Suprapubic skin (tissue), 4 donors: ENCODE measurements at regions not wholly inside any gene's neighbourhood (a gene's known extent, or its start where the extent isn't known, plus 50 kb on each side); places are given as distances from the start of the nearest gene placed in this dataset.

Experiments
- DNase-seq, 2 donors: peaks; one replicate each; pipeline ENCODE4 v3.0.0-alpha.2; 2019; ENCODE audit warnings: low spot score in 2 of 2
- H3K27ac ChIP-seq: fragments of 200-600 bp; sonication (generic); one replicate; pipeline ENCODE4 v1.5.1; 2019
- H3K27me3 ChIP-seq: fragments of 200-600 bp; sonication (generic); one replicate; pipeline ENCODE4 v1.5.1; 2019
- H3K36me3 ChIP-seq: fragments of 200-600 bp; sonication (generic); one replicate; pipeline ENCODE4 v1.5.1; 2019
- H3K4me1 ChIP-seq: fragments of 200-600 bp; sonication (generic); one replicate; pipeline ENCODE4 v1.5.1; 2019
- H3K4me3 ChIP-seq: fragments of 200-600 bp; sonication (generic); one replicate; pipeline ENCODE4 v1.5.1; 2019; ENCODE audit warnings: mild to moderate bottlenecking
- H3K9me3 ChIP-seq: fragments of 200-600 bp; sonication (generic); one replicate; pipeline ENCODE4 v1.5.1; 2019
- EP300 ChIP-seq: sonication (generic); formaldehyde crosslinking; IDR thresholded peaks from one replicate; pipeline ENCODE4 v1.6.1; 2017; ENCODE audit warnings: antibody characterized with exemption
- POLR2A ChIP-seq, 2 donors: fragments of 450-650 bp; IDR thresholded peaks; one replicate each; pipeline ENCODE4 v1.6.1; 2017; ENCODE audit warnings: antibody characterized with exemption in 2 of 2, mild to moderate bottlenecking in 2 of 2, moderate library complexity in 2 of 2
- POLR2AphosphoS5 ChIP-seq, 3 donors: sonication (generic); formaldehyde crosslinking; IDR thresholded peaks; one replicate each; pipeline ENCODE4 v1.6.1; 2017; ENCODE audit warnings: antibody characterized with exemption in 3 of 3
- WGBS: methylation state at CpG from one replicate; pipeline ENCODE4 v1.1.5; 2018; 5-methylcytosine and 5-hydroxymethylcytosine counted together
- TF ChIP-seq, protein P1 (sequence below), 2 donors: fragments of 200-600 bp in 1 of 2; fragments of 450-650 bp in 1 of 2; sonication (generic) in 1 of 2; IDR thresholded peaks; one replicate each; pipeline ENCODE4 v1.5.1; 2016 to 2019; ENCODE audit warnings: antibody characterized with exemption in 2 of 2, mild to moderate bottlenecking in 1 of 2, moderate library complexity in 1 of 2

DNA sequence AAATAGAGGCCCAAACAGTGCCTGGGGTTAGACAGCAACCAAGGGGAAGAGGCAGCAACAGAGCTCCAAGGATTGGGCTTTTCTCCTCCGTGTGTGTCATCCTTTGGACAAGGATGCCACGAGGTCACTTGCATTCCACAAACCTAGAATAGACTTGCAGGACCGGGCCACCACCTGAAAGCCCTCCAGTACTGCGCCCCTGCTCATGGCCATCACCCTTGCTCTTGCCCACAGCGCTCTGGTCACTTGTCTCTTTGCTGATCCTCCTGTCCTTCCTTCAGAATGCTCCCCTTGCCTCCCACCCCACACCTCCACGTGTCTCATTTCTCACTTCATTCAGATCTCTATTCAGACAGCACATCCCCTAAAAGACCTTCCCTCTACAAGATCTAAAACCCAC lies 247.4 kb downstream of the MATN1 start:
- TF ChIP-seq, protein P1, sequence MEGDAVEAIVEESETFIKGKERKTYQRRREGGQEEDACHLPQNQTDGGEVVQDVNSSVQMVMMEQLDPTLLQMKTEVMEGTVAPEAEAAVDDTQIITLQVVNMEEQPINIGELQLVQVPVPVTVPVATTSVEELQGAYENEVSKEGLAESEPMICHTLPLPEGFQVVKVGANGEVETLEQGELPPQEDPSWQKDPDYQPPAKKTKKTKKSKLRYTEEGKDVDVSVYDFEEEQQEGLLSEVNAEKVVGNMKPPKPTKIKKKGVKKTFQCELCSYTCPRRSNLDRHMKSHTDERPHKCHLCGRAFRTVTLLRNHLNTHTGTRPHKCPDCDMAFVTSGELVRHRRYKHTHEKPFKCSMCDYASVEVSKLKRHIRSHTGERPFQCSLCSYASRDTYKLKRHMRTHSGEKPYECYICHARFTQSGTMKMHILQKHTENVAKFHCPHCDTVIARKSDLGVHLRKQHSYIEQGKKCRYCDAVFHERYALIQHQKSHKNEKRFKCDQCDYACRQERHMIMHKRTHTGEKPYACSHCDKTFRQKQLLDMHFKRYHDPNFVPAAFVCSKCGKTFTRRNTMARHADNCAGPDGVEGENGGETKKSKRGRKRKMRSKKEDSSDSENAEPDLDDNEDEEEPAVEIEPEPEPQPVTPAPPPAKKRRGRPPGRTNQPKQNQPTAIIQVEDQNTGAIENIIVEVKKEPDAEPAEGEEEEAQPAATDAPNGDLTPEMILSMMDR (IDR thresholded peaks at IDR 0.05), result no peak
- TF ChIP-seq POLR2A (IDR thresholded peaks at IDR 0.05) (no peak), EP300 (no peak), POLR2AphosphoS5 (IDR thresholded peaks at IDR 0.05) (no peak)
- no peaks in the 10 kb centered on the region for H3K4me1 ChIP-seq
- peaks cover 6% of the 10 kb centered on the region for H3K27me3 ChIP-seq
- DNase-seq, result peak in 1 of 2 donors; percentile 33
- peaks cover 2% of the 10 kb centered on the region for H3K9me3 ChIP-seq
- 66% methylated on average over 6 of the region's 6 CpGs for WGBS
- no peaks in the 10 kb centered on the region for H3K36me3 ChIP-seq
- H3K4me3 ChIP-seq, result no peak overlapping the region
- H3K27ac ChIP-seq, result no peak overlapping the region

DNA sequence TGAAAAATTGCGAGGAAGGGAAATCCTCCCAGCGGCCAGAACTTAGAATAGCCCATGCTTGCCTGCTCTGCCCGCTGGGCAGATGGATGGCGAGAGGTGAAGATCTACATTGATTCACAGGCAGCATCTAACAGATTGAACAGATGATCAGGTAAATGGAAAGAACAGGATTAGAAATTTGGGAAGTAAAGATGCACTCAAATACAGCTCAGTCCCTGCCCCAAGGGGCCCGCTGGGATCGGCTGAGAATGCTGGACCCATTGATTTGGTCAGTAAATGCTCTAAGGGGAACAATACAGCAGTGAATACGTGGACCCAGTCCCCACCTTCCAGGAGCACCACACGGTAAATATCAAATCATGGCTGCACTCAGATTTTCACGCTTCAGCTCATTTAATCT lies 248.2 kb downstream of the MATN1 start:
- Histone ChIP-seq H3K27me3 (peaks cover 4% of the 10 kb centered on the region), H3K9me3 (no peaks in the 10 kb centered on the region), H3K4me1 (no peaks in the 10 kb centered on the region), H3K4me3 (no peak overlapping the region), H3K27ac (no peak overlapping the region), H3K36me3 (no peaks in the 10 kb centered on the region)
- peak in 1 of 2 donors; percentile 20 for DNase-seq
- WGBS, result 91% methylated on average over 9 of the region's 9 CpGs
- no peak for TF ChIP-seq POLR2A (IDR thresholded peaks at IDR 0.05)
- no peak for TF ChIP-seq POLR2AphosphoS5 (IDR thresholded peaks at IDR 0.05)
- no peak for TF ChIP-seq EP300
- TF ChIP-seq, protein P1 (IDR thresholded peaks at IDR 0.05), result no peak

DNA sequence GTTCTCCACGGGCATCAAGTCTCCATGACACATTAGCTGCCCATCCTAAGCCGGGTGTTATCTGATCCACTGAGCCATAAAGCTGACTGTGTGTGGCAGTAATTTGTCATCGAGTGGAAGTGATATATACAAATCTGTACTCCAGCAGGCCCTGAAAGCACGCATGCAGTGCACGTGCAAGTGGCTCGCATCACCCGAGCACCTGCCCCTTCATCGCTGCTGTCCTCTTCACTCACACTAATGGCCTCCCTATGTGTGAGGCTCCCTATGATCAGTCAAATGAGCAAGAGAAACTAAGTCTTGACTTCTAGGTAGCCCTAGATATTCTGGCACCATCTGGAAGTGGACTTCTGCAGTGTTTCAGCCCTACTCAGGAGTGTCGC lies 248.6 kb downstream of the MATN1 start:
- no peak overlapping the region for H3K4me3 ChIP-seq
- H3K4me1 ChIP-seq, result no peaks in the 10 kb centered on the region
- H3K36me3 ChIP-seq, result no peaks in the 10 kb centered on the region
- H3K27ac ChIP-seq, result no peak overlapping the region
- no peaks in the 10 kb centered on the region for H3K9me3 ChIP-seq
- TF ChIP-seq, protein P1 (IDR thresholded peaks at IDR 0.05), result no peak
- TF ChIP-seq POLR2AphosphoS5 (IDR thresholded peaks at IDR 0.05), result no peak
- TF ChIP-seq EP300, result no peak
- peaks cover under 1% of the 10 kb centered on the region for H3K27me3 ChIP-seq
- WGBS, result 95% methylated on average over 2 of the region's 9 CpGs
- DNase-seq, result peak; percentile 11 to 29

DNA sequence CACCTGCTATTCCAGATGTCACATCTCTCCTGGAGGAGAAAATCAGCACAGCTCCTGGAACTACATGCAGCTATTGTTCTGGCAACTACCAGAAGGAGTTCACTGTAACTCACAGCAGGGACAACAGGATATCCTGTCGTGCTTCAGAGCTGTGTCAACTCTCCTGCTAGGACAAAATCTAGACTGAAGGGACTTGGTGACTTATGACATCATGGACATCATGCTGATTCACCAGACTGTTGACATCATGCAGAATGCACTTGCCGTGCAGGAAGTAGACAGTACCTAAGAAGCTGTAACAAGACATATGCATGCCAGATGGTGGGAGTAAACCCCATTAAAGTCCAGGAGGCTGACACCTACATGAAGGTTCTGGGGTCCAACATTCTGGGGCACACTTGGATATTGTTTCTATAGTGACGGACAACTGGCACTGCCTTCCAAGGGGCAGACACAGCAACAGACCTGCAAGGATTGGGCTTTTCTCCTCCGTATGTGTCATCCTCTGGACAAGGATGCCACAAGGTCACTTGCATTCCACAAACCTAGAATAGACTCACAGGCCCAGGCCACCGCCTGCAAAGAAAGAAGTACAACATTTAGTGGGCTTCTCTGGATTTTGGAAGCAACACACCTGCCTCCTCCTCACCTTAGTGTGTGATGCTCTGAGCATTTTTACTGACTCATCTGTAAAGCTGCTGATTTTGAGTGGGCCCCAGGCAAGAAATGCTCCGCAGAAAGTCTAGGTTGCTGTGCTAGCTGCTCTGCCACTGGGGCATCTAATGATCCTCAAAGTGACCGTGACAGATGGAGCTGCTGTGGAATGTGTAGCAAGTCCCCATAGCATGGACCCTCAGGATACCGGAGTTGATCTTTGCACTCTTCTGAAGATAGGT lies 249.2 kb downstream of the MATN1 start:
- DNase-seq, result peak; percentile 13 to 57
- Histone ChIP-seq H3K9me3 (no peaks in the 10 kb centered on the region), H3K4me3 (no peak overlapping the region), H3K36me3 (no peaks in the 10 kb centered on the region), H3K27me3 (no peaks in the 10 kb centered on the region), H3K27ac (no peak overlapping the region), H3K4me1 (no peaks in the 10 kb centered on the region)
- TF ChIP-seq EP300 (no peak), POLR2A (IDR thresholded peaks at IDR 0.05) (no peak), POLR2AphosphoS5 (IDR thresholded peaks at IDR 0.05) (no peak)
- TF ChIP-seq, protein P1 (IDR thresholded peaks at IDR 0.05), result no peak
- 60% methylated on average over 5 of the region's 8 CpGs for WGBS

DNA sequence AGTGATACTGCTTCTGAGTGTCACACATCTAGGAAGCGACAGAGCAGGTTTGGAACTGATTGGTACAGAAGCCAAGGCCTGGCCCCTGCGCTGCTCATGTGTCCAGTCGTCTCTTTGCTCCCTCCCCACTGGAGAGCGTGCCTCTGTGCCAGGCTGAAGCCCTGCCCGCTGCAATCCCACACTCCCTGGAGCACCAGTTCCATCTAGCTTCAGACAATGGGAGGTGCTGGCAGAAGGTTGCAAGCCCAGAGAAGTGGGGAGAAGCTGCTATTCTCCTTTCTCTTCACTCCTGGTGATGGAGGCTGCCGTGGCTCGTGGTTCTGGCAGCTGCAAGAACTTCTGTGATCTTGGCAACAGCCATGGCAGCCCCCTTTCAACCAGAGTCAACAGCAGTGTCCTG lies 250.9 kb downstream of the MATN1 start:
- WGBS, result 51% methylated on average over 7 of the region's 7 CpGs
- Histone ChIP-seq H3K4me3 (no peak overlapping the region), H3K36me3 (no peaks in the 10 kb centered on the region), H3K27me3 (no peaks in the 10 kb centered on the region), H3K27ac (no peak overlapping the region), H3K4me1 (no peaks in the 10 kb centered on the region), H3K9me3 (no peaks in the 10 kb centered on the region)
- peak; percentile 27 to 52 for DNase-seq
- no peak for TF ChIP-seq EP300
- no peak for TF ChIP-seq POLR2A (IDR thresholded peaks at IDR 0.05)
- TF ChIP-seq POLR2AphosphoS5 (IDR thresholded peaks at IDR 0.05), result no peak
- TF ChIP-seq, protein P1 (IDR thresholded peaks at IDR 0.05), result no peak
